ENCODE measurements at regions not wholly inside any gene's neighbourhood (a gene's known extent, or its start where the extent isn't known, plus 50 kb on each side); places are given as distances from the start of the nearest gene placed in this dataset.

DNA sequence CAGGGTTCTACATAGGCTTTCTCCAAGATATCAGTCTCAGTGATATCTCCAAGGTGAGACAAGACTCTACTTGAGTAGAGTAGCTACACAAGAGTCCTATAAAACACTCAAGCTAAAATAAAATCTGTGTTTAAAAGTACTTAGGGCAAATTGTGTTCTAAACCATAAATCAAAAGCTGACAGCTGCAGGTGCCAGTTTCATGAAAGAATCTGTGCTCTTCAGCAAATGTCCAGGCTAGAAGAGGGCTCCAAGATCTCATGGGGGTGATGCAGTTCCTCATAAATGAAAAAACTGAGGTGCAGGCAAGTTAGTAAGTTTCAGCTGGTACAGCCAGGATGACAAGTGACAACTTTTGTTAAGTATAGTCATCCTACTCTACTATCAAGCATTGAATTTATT lies 142.8 kb upstream of the TNPO1 start:
- TF ChIP-seq, protein P1, sequence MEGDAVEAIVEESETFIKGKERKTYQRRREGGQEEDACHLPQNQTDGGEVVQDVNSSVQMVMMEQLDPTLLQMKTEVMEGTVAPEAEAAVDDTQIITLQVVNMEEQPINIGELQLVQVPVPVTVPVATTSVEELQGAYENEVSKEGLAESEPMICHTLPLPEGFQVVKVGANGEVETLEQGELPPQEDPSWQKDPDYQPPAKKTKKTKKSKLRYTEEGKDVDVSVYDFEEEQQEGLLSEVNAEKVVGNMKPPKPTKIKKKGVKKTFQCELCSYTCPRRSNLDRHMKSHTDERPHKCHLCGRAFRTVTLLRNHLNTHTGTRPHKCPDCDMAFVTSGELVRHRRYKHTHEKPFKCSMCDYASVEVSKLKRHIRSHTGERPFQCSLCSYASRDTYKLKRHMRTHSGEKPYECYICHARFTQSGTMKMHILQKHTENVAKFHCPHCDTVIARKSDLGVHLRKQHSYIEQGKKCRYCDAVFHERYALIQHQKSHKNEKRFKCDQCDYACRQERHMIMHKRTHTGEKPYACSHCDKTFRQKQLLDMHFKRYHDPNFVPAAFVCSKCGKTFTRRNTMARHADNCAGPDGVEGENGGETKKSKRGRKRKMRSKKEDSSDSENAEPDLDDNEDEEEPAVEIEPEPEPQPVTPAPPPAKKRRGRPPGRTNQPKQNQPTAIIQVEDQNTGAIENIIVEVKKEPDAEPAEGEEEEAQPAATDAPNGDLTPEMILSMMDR (IDR thresholded peaks at IDR 0.05; ENCODE audit: borderline replicate concordance, control extremely low read depth, extremely low read depth, insufficient read depth, missing control alignments), result no peak
- DNase-seq (ENCODE audit: low spot score), result no peak
- in situ Hi-C loops (cut with MboI; ENCODE audit: low sequenced_read_pairs, unreplicated experiment), result no loop called here

DNA sequence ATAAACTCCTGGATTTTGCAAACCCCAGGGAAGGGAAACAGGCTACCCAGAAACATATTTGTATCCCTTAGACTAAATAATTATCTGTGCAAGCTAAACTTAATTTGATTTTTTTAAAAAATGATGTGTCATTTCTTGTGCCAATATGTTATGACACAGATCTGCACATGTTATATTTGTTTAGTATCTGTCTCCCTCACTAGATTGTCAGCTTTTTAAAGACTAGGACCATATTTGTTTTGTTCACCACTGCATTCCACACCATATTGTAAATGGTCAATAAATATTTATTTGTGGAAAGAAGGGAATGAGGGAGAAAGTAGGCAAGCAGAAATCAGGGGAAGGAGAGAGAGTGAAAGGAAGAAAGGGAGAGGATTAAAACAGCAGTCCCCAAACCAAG lies 143.3 kb upstream of the TNPO1 start:
- TF ChIP-seq, protein P1 (IDR thresholded peaks at IDR 0.05; ENCODE audit: borderline replicate concordance, control extremely low read depth, extremely low read depth, insufficient read depth, missing control alignments), result no peak
- DNase-seq (ENCODE audit: low spot score), result no peak
- in situ Hi-C loops (cut with MboI; ENCODE audit: low sequenced_read_pairs, unreplicated experiment), result no loop called here

DNA sequence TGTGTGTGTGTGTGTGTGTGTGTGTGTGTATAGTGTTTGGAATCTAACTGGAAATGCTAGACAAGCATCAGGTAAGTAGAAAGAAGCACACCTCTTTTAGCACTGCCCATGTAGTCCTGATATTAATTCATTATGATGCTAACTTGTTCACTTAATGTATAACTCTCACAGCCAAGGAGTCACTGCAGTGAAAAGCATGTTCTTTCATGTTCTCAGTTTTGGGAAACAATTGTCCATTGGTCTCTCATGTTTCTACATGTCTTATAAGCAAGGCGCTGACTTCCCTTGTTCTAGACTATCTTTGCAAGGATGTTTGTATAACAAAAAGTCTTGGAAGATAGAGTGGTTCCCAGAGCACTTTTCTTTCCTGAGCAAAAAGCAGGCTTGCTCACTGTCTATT lies 148.8 kb upstream of the TNPO1 start:
- TF ChIP-seq, protein P1 (IDR thresholded peaks at IDR 0.05; ENCODE audit: borderline replicate concordance, control extremely low read depth, extremely low read depth, insufficient read depth, missing control alignments), result no peak
- DNase-seq (ENCODE audit: low spot score), result no peak
- in situ Hi-C loops (cut with MboI; ENCODE audit: low sequenced_read_pairs, unreplicated experiment), result no loop called here

DNA sequence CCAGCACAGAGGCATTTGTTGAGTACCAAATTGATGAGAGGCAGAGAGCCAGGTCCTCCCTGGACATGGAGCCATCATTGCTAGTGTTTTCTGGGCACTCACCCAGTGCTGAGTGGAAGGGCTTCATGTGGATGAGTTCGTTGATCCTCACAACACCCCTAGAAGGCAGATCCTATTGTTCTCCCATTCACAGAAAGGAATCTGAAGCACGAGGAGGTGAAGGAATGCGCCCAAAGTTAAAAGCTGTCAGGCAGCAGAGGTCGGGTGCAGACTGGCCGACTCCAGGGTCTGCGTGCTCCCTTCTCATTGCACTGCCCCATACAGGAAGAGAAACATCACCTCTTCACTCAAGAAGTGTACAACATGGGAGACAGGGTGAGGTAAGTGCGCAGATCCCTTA lies 153.5 kb upstream of the TNPO1 start:
- in situ Hi-C loops (cut with MboI; ENCODE audit: low sequenced_read_pairs, unreplicated experiment), result no loop called here
- TF ChIP-seq, protein P1 (IDR thresholded peaks at IDR 0.05; ENCODE audit: borderline replicate concordance, control extremely low read depth, extremely low read depth, insufficient read depth, missing control alignments), result no peak
- no peak for DNase-seq (ENCODE audit: low spot score)

DNA sequence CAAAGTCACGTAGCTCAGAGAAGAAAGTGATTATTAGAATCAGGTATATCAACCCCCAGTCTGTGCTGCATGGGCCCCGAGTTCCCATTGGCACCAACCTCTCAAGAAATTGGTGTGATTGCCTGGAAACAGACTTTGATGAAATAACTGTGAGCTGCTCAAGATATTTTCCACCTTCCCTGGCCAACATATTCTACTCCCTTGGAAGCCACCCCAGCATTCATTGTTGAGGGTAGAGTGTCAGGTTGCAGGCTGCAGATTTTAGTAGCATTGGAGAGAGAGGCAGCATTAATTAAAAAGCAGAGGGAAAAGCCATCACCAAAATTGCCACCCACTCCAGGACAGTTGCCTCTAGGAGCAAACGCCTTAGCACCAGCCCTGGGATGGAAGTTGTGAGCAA lies 154.2 kb upstream of the TNPO1 start:
- TF ChIP-seq, protein P1 (IDR thresholded peaks at IDR 0.05; ENCODE audit: borderline replicate concordance, control extremely low read depth, extremely low read depth, insufficient read depth, missing control alignments), result no peak

DNA sequence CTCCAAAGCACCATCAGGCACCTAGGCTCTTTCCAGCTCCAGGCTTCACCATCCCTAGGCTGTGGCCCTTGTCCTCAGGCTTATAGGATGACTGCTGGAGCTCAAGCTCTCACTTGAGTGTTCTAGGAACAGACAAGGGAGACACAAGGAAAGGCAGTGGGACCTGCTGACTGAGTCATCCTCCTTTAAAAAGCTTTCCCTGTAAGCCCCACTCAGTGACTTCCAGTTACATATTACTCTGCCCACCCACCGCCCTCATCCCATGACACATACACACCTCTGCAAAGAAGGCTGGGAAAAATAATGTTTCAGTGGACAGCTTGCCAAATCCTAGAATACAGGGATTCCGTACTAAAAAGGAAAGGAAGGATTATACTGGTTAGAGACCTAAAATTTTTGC lies 154.2 kb upstream of the ZNF366 start:
- in situ Hi-C loops (cut with MboI; ENCODE audit: low sequenced_read_pairs, unreplicated experiment), result no loop called here
- DNase-seq (ENCODE audit: low spot score), result no peak
- TF ChIP-seq, protein P1 (IDR thresholded peaks at IDR 0.05; ENCODE audit: borderline replicate concordance, control extremely low read depth, extremely low read depth, insufficient read depth, missing control alignments), result no peak

More for the DNA sequence above, 154.2 kb upstream of the TNPO1 start:
- in situ Hi-C loops (cut with MboI; ENCODE audit: low sequenced_read_pairs, unreplicated experiment), result no loop called here
- no peak for DNase-seq (ENCODE audit: low spot score)

DNA sequence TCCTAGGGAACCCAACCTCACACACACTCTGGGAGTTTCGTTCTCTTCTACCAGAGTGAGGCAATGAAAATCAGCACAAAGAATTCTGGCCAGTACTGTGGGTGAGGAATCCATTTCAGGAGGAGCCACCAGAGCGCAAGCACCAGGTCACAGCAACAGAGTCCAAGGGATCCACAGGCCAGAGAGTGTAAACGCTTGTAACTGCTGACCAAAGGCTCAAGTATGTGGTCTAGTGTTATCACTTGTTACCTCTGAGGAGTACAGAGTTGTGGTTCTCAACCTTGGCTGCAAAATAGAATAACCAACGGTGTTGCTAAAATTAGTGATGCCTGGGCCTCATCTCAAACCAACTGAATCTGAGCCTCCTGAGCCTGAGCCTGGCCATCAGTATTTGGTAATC lies 152.5 kb upstream of the ZNF366 start:
- TF ChIP-seq, protein P1 (IDR thresholded peaks at IDR 0.05; ENCODE audit: borderline replicate concordance, control extremely low read depth, extremely low read depth, insufficient read depth, missing control alignments), result no peak
- DNase-seq (ENCODE audit: low spot score), result no peak
- in situ Hi-C loops (cut with MboI; ENCODE audit: low sequenced_read_pairs, unreplicated experiment), result no loop called here
